AG04450 (cell line): ENCODE measurements at regions not wholly inside any gene's neighbourhood (a gene's known extent, or its start where the extent isn't known, plus 50 kb on each side); places are given as distances from the start of the nearest gene placed in this dataset.

Experiments
- CTCF ChIA-PET: fragments of 300-600, 350-600 bp; formaldehyde crosslinking; extraction: SDS; loops from one replicate; lab custom pipeline; 2022; ENCODE audit warnings: antibody characterized with exemption, inconsistent platforms; lab: Charles Lee
- POLR2A ChIA-PET: fragments of 350-600 bp; formaldehyde crosslinking; extraction: SDS; loops from one replicate; lab custom pipeline; 2021; ENCODE audit warnings: antibody characterized with exemption, inconsistent platforms; lab: Yijun Ruan, JAX
- DNase-seq: peaks from one replicate; pipeline ENCODE4 v3.0.0-alpha.2; 2011; ENCODE audit warnings: low read depth, low spot score
- H3K27ac ChIP-seq: one replicate; pipeline ENCODE4 v1.5.1; 2012; ENCODE audit warnings: low read depth, low read length, control low read depth
- H3K27me3 ChIP-seq: one replicate; pipeline ENCODE4 v1.6.0; 2012; ENCODE audit warnings: low read length; ENCODE audit not compliant: control insufficient read depth, insufficient read depth
- H3K4me3 ChIP-seq: 2 replicates; pipeline ENCODE4 v1.5.1; 2011; ENCODE audit warnings: mild to moderate bottlenecking, low read depth, low read length, control low read depth
- H3K9me3 ChIP-seq: 2 replicates; pipeline ENCODE4 v1.5.1; 2012; ENCODE audit warnings: low read length; ENCODE audit not compliant: control insufficient read depth, insufficient read depth
- CTCF ChIP-seq: IDR thresholded peaks from 2 replicates; pipeline ENCODE4 v1.5.1; 2011; ENCODE audit warnings: low read depth, low read length, control low read depth, inconsistent platforms

- H3K27me3 ChIP-seq = no peaks in the 10 kb centered on the region
- no peak for DNase-seq
- H3K9me3 ChIP-seq = peaks cover 3% of the 10 kb centered on the region; the same call in 1 of the 2 replicates
- no peak overlapping the region for H3K27ac ChIP-seq
- TF ChIP-seq CTCF = no peak
- ChIA-PET CTCF (no interaction called here), POLR2A (no interaction called here)
- H3K4me3 ChIP-seq = no peak overlapping the region
Measured at GRCh38 chr7:125436220-125436619, 506.6 kb upstream of the POT1 start.

DNA sequence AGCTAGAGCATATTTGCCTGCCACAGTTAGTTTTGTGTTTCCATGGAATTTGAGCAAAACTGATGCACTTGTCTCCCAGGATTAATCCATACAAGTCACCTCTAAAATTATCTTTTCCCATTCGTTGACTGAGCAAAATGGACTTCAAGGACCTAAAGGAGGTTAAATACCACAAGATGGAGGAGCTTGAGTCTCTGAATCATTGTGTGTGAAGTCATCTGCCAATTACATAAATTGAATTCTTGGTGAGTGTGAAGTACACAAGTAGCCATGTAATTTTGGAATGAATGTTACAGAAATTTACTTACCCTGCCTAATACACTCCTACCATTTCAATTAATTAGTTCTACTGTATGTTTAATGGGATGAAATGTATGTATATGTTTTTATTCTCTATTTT, 501.7 kb upstream of the POT1 start:
- Histone ChIP-seq H3K27ac (no peak overlapping the region), H3K27me3 (no peaks in the 10 kb centered on the region), H3K9me3 (peaks cover 4% of the 10 kb centered on the region; the same call in 1 of the 2 replicates), H3K4me3 (no peak overlapping the region)
- ChIA-PET CTCF (no interaction called here), POLR2A (no interaction called here)
- DNase-seq = no peak
- TF ChIP-seq CTCF = no peak

GRCh38 chr7:125430013-125430412, 500.4 kb upstream of the POT1 start:
- Histone ChIP-seq H3K27ac (no peak overlapping the region), H3K27me3 (no peaks in the 10 kb centered on the region), H3K9me3 (peaks cover 4% of the 10 kb centered on the region; the same call in 1 of the 2 replicates), H3K4me3 (no peak overlapping the region)
- CTCF ChIA-PET = no interaction called here
- POLR2A ChIA-PET = no interaction called here
- DNase-seq = no peak
- TF ChIP-seq CTCF = no peak

DNA sequence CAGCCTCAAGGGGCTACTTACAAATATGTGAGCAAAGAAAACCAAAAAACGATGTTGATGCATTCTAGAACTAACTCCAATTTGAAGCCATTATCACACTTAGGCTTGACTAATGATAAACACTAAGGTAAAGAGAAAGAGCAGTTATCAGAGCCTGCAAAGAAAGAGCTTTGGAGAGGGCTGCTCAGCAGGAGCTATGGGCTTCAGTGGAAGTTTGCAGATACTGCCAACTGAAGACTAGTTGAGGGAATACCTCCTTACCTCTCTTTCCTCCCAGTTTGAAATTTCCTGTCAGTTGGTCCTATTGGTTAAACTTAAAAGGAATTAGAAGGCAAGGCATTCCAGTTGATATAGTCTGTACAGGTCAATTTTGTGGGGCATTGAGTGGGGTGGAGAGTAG, 498.1 kb upstream of the POT1 start:
- ChIA-PET CTCF (no interaction called here), POLR2A (no interaction called here)
- no peak for DNase-seq
- peaks cover 4% of the 10 kb centered on the region; the same call in 1 of the 2 replicates for H3K9me3 ChIP-seq
- no peak overlapping the region for H3K4me3 ChIP-seq
- no peak for TF ChIP-seq CTCF
- H3K27me3 ChIP-seq = no peaks in the 10 kb centered on the region
- H3K27ac ChIP-seq = no peak overlapping the region

DNA sequence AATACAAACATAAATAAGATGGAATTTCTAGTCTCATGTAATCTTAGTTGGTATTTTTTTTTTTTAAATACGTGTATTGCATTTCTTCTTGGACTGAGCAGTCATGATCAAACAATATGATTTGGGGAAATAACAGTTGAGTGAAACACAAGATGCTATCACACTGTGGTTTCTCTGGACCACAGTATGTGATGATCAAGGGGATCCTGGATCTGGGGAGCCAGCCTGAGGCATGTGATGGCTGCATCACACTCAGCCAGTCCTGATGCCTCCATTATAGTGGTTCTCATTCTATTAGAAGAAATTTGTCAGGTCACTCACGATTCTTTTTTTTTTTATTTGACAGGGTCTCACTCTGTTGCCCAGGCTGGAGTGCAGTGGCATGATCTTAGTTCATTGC, 495.9 kb upstream of the POT1 start:
- DNase-seq = no peak
- Histone ChIP-seq H3K27me3 (no peaks in the 10 kb centered on the region), H3K27ac (no peak overlapping the region), H3K4me3 (no peak overlapping the region), H3K9me3 (peaks cover 4% of the 10 kb centered on the region; the same call in 1 of the 2 replicates)
- CTCF ChIA-PET = no interaction called here
- POLR2A ChIA-PET = no interaction called here
- TF ChIP-seq CTCF = no peak
